Jurkat, Clone E6-1 (cell line): ENCODE measurements at regions not wholly inside any gene's neighbourhood (a gene's known extent, or its start where the extent isn't known, plus 50 kb on each side); places are given as distances from the start of the nearest gene placed in this dataset.

Source experiments
- DNase-seq: peaks from one replicate; pipeline ENCODE4 v3.0.0-alpha.2; 2011; ENCODE audit warnings: low read depth, low spot score
- H3K4me3 ChIP-seq: 2 replicates; pipeline ENCODE4 v1.5.1; 2011; ENCODE audit warnings: mild to moderate bottlenecking, low read length, control low read depth, moderate library complexity

GRCh38 chr2:2850218-2850755 lies 519.2 kb upstream of the MYT1L start:
- DNase-seq, result no peak
- H3K4me3 ChIP-seq, result no peak overlapping the region

GRCh38 chr2:2849464-2850217 lies 518.6 kb upstream of the MYT1L start:
- H3K4me3 ChIP-seq, result no peak overlapping the region
- DNase-seq, result no peak

- DNase-seq, result no peak
- H3K4me3 ChIP-seq, result no peak overlapping the region
Observed at GRCh38 chr2:2848621-2849333, 517.7 kb upstream of the MYT1L start.

DNA sequence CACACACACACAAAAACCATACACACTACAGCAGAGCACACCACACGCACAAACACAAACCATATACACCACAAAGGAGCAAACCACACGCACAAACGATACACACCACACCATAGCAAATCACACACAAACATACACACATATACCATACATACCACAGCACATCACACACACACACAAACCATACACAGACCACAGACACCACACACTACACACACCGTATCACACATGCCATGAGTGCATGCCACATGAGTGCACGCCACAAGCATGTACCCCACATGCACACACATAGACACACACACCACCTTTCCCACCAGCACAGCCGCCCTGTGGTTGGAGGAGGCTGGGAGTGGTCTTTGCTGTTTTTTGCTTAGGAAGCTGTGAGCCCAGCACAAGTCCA lies 517.1 kb upstream of the MYT1L start:
- DNase-seq, result no peak
- no peak overlapping the region for H3K4me3 ChIP-seq

DNA sequence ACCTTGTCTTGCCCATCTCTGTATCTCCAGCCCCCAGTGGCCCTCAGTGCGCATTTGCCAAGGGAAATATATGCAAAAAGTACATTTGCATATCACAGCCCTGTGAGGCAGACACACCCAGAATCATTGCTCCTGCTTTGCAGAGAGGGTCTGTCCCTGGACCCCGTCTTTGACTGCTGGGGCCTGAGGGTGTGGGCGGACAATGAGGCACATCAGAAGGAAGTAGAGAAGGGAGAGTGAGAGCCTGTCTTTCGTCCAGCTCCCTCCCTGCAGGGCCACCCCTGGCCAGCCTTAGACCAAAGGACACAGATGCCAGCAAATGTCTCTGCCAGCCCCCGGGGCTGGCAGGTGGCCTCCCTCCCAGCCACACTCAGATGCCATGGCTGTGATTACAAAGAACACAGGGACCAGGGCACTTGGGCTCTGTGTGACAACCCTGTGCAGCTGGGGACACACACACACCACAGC lies 516.2 kb upstream of the MYT1L start:
- no peak overlapping the region for H3K4me3 ChIP-seq
- no peak for DNase-seq

DNA sequence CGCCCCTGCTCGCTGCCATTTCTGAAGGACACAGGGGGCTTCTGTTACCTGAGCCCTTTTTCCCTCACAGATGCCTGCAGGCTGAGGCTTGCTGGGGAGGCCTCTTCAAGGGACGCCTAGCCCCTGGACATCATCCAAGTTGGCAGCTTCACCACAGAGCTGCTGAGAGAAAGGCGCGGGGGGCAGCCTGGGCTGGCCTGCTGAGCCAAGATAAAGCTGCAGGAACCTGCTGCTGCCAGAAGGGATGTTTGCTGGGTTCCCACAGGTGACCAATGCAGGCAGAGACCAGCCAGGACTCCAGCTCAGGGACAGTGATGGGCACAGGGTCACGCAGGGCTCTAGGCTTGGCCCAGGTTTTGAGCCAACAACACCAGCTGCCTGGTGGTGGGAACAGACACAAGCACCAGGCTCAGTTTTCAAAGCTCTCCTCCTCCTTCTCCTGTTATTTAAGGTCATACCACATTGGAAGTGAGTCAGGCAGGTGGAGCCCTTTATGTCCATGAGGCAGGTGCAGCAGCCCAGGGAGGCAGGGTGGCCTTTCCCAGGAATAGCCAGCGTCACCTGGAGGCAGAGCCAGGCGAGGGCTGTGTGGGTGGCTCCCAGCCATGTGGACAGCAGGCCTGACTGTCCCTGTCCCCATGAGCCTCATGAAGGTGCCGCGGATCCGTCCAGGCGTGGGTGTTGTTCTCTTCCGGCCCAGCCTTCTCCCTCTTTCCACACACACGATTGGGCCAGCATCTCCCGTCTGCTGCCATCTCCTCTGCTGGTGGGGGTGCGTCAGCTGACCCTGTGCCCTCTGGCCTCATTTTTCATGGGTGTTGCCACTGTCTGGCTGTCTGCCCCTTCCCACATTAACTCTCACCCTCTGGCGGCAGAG lies 515.5 kb upstream of the MYT1L start:
- DNase-seq, result no peak
- H3K4me3 ChIP-seq, result no peak overlapping the region

DNA sequence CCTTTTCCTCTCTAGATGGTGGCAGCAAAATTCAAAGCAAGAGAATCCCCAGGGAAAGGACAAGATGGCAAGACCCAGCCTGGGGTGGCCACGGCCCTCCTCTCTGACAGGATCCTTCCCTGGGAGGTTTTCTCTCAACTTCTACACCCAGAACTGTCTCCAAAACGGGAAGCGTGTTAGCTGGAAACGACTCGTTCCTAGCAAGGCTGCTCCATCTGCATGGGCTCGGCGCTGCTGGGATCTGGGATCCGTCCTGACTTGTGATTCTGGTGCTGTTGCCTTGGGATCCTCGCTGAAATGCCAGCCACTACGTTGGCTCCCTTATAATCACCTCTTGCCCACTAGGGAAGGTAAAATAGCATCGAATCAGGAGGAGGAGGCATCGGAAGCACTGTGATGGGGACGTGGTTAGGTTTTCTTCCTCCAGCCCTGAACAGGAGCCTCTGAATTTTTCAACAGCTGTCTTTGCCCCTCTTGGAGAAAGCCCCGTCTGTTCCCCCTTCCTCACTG lies 514.8 kb upstream of the MYT1L start:
- DNase-seq, result no peak
- no peak overlapping the region for H3K4me3 ChIP-seq

DNA sequence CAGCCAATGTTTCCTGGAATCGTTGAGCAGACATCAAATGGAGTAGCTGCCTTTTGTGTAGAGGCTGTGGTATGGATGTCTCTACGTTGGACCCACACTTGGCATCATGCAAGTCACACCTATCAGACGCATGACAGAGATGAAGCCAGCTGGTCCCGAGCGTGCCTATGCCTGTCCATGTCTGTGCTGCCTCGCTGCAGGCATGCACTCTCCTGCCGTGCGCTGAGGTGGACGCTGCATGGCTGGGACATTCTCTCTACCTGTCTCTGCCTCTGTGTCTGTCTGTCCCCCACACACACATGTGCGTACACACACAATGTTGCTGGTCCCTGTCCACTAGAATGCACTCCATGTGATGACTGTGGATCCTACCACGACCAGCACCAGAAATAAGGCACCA lies 514.2 kb upstream of the MYT1L start:
- no peak for DNase-seq

DNA sequence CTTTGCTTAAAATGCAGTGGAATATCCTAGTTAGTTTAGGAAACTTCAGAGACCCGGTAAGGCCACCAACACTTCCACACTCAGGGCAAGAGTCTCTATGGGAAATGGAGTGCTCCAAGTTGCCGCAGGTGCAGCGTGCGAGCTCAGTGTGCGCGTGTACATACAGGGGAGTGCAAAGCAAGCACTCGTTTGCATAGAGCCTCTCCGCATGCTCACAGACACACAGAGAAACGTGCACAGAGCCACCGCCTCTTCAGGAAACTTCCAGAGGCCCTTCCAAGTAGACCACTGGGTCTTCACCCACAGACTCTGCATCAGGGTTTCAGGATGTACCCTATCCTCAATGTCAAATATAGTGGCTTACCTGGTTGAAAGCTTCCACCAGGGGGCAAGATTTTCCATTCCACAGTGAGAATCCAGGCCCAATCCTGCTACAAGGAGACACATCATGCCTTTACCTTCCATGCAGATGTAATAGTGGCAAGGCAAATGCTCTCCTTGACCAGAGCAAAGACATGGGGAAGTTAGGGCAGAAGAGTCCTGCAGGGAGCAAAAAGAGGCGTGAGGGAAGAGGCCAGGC lies 513.0 kb upstream of the MYT1L start:
- H3K4me3 ChIP-seq, result no peak overlapping the region
- DNase-seq, result no peak

More for the DNA sequence above, 514.2 kb upstream of the MYT1L start:
- no peak overlapping the region for H3K4me3 ChIP-seq

GRCh38 chr2:2842466-2842865 lies 511.4 kb upstream of the MYT1L start:
- no peak for DNase-seq
- H3K4me3 ChIP-seq, result no peak overlapping the region

- DNase-seq, result no peak
- no peak overlapping the region for H3K4me3 ChIP-seq
Observed at GRCh38 chr2:2840681-2841300, 509.7 kb upstream of the MYT1L start.

DNA sequence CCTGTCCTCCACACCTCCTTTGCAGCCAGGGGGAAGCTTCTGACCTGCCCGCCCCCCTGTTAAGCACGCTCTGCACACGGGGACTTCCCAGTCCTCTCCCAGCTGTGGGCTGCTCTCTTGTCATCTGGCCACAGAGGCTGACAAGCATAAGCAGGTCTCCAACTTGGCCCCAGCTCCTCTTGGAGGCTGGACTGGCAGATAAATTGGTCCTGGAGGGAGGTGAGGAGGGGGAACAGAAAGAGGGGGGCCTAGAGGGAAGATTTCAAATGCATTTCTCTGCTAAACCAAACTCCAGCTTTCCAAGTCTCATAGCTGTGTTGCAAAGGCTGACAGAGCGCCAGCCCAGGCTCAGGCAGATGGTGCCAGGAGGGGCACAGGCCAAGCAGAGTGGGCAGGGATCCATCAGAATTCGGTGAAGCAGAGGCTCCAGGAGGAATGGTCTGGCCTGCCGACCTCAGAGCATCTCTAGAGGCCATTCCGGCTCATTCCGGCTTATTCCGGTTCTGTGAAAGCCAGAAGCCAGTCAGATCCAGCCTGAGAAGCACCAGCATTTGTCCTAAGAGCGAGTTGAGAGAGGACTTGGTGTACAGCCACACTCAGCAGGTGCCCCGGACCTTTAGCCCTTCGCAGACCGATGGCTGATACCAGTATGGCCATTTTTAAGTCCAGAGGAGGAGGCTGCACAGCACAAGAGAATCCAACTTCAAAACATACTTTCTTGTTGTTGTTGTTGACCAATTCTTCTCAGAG lies 508.9 kb upstream of the MYT1L start:
- no peak for DNase-seq
- H3K4me3 ChIP-seq, result no peak overlapping the region

DNA sequence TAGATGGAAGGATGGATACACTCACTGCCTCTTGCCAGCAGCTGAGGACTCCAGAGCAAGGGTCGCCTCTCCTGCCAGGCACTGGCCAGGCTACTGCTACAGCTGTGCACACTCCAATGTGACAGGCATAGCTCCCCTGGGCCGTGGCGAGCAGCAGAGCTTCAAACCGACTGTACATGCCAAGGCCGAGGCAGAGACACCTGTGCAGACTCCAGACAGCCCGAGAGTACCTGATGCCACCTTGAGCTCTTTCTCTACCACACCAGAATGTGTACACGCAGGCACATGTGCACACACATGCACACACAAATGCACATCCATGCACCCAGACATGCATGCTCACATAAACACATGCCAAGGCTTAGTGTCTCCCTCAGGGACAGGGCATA lies 508.3 kb upstream of the MYT1L start:
- no peak for DNase-seq

DNA sequence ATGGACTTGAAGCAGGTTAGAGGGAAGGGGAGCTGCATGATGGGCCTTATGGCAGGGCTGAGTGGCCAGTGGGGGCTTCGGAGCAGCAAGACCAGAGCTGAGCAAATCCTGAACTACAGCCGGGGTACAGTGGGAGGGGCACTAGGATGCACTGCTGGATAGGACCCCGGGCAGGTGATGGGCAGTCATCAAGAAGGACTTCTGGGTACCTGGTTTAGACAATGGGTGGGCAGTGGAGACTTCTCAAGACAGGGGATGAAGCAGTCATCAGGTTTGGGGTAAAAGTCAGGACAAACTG lies 507.4 kb upstream of the MYT1L start:
- no peak for DNase-seq
- H3K4me3 ChIP-seq, result no peak overlapping the region

More for the DNA sequence above, 508.3 kb upstream of the MYT1L start:
- H3K4me3 ChIP-seq, result no peak overlapping the region

- no peak for DNase-seq
- H3K4me3 ChIP-seq, result no peak overlapping the region
Observed at GRCh38 chr2:2837746-2838547, 506.9 kb upstream of the MYT1L start.

DNA sequence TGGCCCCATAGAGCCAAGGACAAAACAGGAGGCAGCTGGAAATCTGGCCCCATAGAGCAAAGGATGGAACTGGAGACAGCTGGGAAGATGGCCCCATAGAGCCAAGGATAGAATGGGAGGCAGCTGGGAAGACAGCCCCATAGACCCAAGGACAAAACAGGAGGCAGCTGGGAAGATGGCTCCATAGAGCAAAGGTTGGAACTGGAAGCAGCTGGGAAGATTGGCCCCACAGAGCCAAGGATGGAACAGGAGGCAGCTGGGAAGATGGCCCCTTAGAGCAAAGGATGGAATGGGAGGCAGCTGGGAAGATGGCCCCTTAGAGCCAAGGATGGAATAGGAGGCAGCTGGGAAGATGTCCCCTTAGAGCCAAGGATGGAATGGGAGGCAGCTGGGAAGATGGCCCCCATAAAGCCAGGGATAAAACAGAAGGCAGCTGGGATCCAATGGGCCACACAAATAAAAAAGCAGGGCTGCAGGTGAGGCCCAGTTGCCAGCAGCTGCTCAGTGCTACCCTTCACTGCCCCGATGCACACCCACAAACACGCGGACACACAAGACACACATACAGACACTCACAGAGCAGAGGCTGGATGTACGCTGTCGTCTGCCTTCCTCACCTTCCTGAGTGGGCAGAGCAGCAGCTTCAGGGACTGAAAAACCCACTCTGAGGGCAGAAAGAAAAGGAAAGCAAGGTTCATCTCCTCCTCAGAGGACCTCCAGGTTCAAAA lies 505.4 kb upstream of the MYT1L start:
- H3K4me3 ChIP-seq, result no peak overlapping the region
- no peak for DNase-seq
